ENCODE measurements at regions not wholly inside any gene's neighbourhood (a gene's known extent, or its start where the extent isn't known, plus 50 kb on each side); places are given as distances from the start of the nearest gene placed in this dataset.

- no peak for DNase-seq (ENCODE audit: low read depth)
- no peak for TF ChIP-seq CTCF (IDR thresholded peaks at IDR 0.05; ENCODE audit: control insufficient read depth, insufficient read depth, low read depth, low read length, missing control alignments)
- no peak overlapping the region for H3K4me3 ChIP-seq (ENCODE audit: control insufficient read depth, low read depth, low read length)
These were observed 103.2 kb upstream of the ANO3 start for GRCh38 chr11:26228778-26229177.

- H3K4me3 ChIP-seq (ENCODE audit: control insufficient read depth, low read depth, low read length): no peak overlapping the region
- TF ChIP-seq CTCF (IDR thresholded peaks at IDR 0.05; ENCODE audit: control insufficient read depth, insufficient read depth, low read depth, low read length, missing control alignments): no peak
- no peak for DNase-seq (ENCODE audit: low read depth)
These were observed 102.7 kb upstream of the ANO3 start for GRCh38 chr11:26229257-26229656.

- DNase-seq (ENCODE audit: low read depth): no peak
- no peak for TF ChIP-seq CTCF (IDR thresholded peaks at IDR 0.05; ENCODE audit: control insufficient read depth, insufficient read depth, low read depth, low read length, missing control alignments)
- no peak overlapping the region for H3K4me3 ChIP-seq (ENCODE audit: control insufficient read depth, low read depth, low read length)
These were observed 101.9 kb upstream of the ANO3 start for GRCh38 chr11:26229981-26230380.

- no peak overlapping the region for H3K4me3 ChIP-seq (ENCODE audit: control insufficient read depth, low read depth, low read length)
- peak; percentile 51 for DNase-seq (ENCODE audit: low read depth)
- TF ChIP-seq CTCF (IDR thresholded peaks at IDR 0.05; ENCODE audit: control insufficient read depth, insufficient read depth, low read depth, low read length, missing control alignments): no peak
These were observed 100.7 kb upstream of the ANO3 start for GRCh38 chr11:26231252-26231661.

- no peak overlapping the region for H3K4me3 ChIP-seq (ENCODE audit: control insufficient read depth, low read depth, low read length)
- DNase-seq (ENCODE audit: low read depth): no peak
- TF ChIP-seq CTCF (IDR thresholded peaks at IDR 0.05; ENCODE audit: control insufficient read depth, insufficient read depth, low read depth, low read length, missing control alignments): no peak
These were observed 97.5 kb upstream of the ANO3 start for GRCh38 chr11:26234451-26234850.

- DNase-seq (ENCODE audit: low read depth): no peak
- no peak for TF ChIP-seq CTCF (IDR thresholded peaks at IDR 0.05; ENCODE audit: control insufficient read depth, insufficient read depth, low read depth, low read length, missing control alignments)
These were observed 88.5 kb upstream of the ANO3 start for GRCh38 chr11:26243426-26243825.

GRCh38 chr11:26244207-26244606 is 87.7 kb upstream of the ANO3 start:
- DNase-seq (ENCODE audit: low read depth): peak; percentile 50
- no peak for TF ChIP-seq CTCF (IDR thresholded peaks at IDR 0.05; ENCODE audit: control insufficient read depth, insufficient read depth, low read depth, low read length, missing control alignments)
- no peak overlapping the region for H3K4me3 ChIP-seq (ENCODE audit: control insufficient read depth, low read depth, low read length)

More at GRCh38 chr11:26243426-26243825, 88.5 kb upstream of the ANO3 start:
- no peak overlapping the region for H3K4me3 ChIP-seq (ENCODE audit: control insufficient read depth, low read depth, low read length)

Data from AG09309 (cell line).